22Rv1 (cell line): ENCODE measurements at regions not wholly inside any gene's neighbourhood (a gene's known extent, or its start where the extent isn't known, plus 50 kb on each side); places are given as distances from the start of the nearest gene placed in this dataset.

Experiments used
- ZFX ChIP-seq: fragments of 450-650 bp; IDR thresholded peaks from 2 replicates; pipeline ENCODE4 v1.6.1; 2017; ENCODE audit warnings: antibody characterized with exemption, borderline replicate concordance
- TF ChIP-seq, protein P1 (sequence below): fragments of 450-650 bp; IDR thresholded peaks from 2 replicates; pipeline ENCODE4 v1.5.1; 2017; ENCODE audit warnings: mild to moderate bottlenecking

GRCh38 chr5:74092766-74093165 lies 466.8 kb downstream of the ARHGEF28 start:
- TF ChIP-seq, protein P1, sequence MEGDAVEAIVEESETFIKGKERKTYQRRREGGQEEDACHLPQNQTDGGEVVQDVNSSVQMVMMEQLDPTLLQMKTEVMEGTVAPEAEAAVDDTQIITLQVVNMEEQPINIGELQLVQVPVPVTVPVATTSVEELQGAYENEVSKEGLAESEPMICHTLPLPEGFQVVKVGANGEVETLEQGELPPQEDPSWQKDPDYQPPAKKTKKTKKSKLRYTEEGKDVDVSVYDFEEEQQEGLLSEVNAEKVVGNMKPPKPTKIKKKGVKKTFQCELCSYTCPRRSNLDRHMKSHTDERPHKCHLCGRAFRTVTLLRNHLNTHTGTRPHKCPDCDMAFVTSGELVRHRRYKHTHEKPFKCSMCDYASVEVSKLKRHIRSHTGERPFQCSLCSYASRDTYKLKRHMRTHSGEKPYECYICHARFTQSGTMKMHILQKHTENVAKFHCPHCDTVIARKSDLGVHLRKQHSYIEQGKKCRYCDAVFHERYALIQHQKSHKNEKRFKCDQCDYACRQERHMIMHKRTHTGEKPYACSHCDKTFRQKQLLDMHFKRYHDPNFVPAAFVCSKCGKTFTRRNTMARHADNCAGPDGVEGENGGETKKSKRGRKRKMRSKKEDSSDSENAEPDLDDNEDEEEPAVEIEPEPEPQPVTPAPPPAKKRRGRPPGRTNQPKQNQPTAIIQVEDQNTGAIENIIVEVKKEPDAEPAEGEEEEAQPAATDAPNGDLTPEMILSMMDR: no peak
- TF ChIP-seq ZFX: no peak
